ENCODE measurements at regions not wholly inside any gene's neighbourhood (a gene's known extent, or its start where the extent isn't known, plus 50 kb on each side); places are given as distances from the start of the nearest gene placed in this dataset.

DNA sequence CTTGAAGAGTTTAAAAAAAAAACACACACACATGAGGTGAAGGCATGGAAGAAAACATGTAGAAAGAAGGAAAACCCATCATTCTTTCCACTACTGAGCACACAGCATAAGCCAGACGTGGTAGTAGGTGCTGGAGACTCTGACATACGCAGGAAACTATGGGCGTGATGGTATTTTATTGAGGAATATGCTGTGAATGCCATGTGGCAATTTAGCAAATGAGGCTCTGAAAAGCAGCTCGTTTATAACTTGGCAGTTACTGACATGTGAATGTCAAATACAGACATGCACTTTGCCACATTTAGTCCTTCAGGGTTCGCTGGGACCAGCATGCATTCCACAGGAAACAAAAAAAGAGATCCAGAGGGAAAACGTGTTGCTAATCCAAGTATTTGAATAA is 74.3 kb upstream of the IFNAR2 start:
- Mint-ChIP-seq H3K9me3 (no peaks in the 10 kb centered on the region), H3K4me3 (no peak overlapping the region), H3K27me3 (ENCODE audit: insufficient read depth, low read depth, poor library complexity) (peaks cover 9% of the 10 kb centered on the region), H3K4me1 (peaks cover 21% of the 10 kb centered on the region; the same call in 2 of the 3 replicates), H3K27ac (no peak overlapping the region), H3K36me3 (ENCODE audit: low read depth) (no peaks in the 10 kb centered on the region)
- H3K27me3 ChIP-seq (ENCODE audit: insufficient read depth) = no peaks in the 10 kb centered on the region
- H3K4me2 ChIP-seq = no peak overlapping the region
- no peak overlapping the region for H2AFZ ChIP-seq
- H3K36me3 ChIP-seq (ENCODE audit: insufficient read depth) = no peaks in the 10 kb centered on the region
- no peak for ATAC-seq
- H3K4me1 ChIP-seq (ENCODE audit: insufficient read depth) = no peaks in the 10 kb centered on the region
- H4K20me1 ChIP-seq (replicated peaks; ENCODE audit: insufficient read depth) = no peaks in the 10 kb centered on the region
- H3F3A ChIP-seq (replicated peaks; ENCODE audit: low read depth) = no peaks in the 10 kb centered on the region
- no peaks in the 10 kb centered on the region for H3K79me2 ChIP-seq (replicated peaks; ENCODE audit: insufficient read depth)
- H3K27ac ChIP-seq (ENCODE audit: low read depth) = no peak overlapping the region
- TF ChIP-seq ZNF331 (CRISPR knock-in tag; IDR thresholded peaks at IDR 0.05; ENCODE audit: low read depth) = no peak
- no peak for TF ChIP-seq ZNF114 (CRISPR knock-in tag; IDR thresholded peaks at IDR 0.05)
- TF ChIP-seq ZNF462 (CRISPR knock-in tag; IDR thresholded peaks at IDR 0.05) = no peak
- no peak for TF ChIP-seq STAT1 (IDR thresholded peaks at IDR 0.05; ENCODE audit: unreplicated experiment)
- no peak for TF ChIP-seq EZH2phosphoT487 (IDR thresholded peaks at IDR 0.05; ENCODE audit: unreplicated experiment)
- TF ChIP-seq POLR2AphosphoS5 (IDR thresholded peaks at IDR 0.05; ENCODE audit: low read depth) = no peak
- no peak for TF ChIP-seq NANOG (IDR thresholded peaks at IDR 0.05; ENCODE audit: borderline replicate concordance)
- no peak for TF ChIP-seq EZH2 (IDR thresholded peaks at IDR 0.05; ENCODE audit: low read depth, unreplicated experiment)
- TF ChIP-seq, protein P1, sequence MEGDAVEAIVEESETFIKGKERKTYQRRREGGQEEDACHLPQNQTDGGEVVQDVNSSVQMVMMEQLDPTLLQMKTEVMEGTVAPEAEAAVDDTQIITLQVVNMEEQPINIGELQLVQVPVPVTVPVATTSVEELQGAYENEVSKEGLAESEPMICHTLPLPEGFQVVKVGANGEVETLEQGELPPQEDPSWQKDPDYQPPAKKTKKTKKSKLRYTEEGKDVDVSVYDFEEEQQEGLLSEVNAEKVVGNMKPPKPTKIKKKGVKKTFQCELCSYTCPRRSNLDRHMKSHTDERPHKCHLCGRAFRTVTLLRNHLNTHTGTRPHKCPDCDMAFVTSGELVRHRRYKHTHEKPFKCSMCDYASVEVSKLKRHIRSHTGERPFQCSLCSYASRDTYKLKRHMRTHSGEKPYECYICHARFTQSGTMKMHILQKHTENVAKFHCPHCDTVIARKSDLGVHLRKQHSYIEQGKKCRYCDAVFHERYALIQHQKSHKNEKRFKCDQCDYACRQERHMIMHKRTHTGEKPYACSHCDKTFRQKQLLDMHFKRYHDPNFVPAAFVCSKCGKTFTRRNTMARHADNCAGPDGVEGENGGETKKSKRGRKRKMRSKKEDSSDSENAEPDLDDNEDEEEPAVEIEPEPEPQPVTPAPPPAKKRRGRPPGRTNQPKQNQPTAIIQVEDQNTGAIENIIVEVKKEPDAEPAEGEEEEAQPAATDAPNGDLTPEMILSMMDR (conservative IDR thresholded peaks at IDR 0.05; ENCODE audit: low read depth in 2 of 2) = no peak
- TF ChIP-seq, protein P2, sequence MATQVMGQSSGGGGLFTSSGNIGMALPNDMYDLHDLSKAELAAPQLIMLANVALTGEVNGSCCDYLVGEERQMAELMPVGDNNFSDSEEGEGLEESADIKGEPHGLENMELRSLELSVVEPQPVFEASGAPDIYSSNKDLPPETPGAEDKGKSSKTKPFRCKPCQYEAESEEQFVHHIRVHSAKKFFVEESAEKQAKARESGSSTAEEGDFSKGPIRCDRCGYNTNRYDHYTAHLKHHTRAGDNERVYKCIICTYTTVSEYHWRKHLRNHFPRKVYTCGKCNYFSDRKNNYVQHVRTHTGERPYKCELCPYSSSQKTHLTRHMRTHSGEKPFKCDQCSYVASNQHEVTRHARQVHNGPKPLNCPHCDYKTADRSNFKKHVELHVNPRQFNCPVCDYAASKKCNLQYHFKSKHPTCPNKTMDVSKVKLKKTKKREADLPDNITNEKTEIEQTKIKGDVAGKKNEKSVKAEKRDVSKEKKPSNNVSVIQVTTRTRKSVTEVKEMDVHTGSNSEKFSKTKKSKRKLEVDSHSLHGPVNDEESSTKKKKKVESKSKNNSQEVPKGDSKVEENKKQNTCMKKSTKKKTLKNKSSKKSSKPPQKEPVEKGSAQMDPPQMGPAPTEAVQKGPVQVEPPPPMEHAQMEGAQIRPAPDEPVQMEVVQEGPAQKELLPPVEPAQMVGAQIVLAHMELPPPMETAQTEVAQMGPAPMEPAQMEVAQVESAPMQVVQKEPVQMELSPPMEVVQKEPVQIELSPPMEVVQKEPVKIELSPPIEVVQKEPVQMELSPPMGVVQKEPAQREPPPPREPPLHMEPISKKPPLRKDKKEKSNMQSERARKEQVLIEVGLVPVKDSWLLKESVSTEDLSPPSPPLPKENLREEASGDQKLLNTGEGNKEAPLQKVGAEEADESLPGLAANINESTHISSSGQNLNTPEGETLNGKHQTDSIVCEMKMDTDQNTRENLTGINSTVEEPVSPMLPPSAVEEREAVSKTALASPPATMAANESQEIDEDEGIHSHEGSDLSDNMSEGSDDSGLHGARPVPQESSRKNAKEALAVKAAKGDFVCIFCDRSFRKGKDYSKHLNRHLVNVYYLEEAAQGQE (IDR thresholded peaks at IDR 0.05; ENCODE audit: unreplicated experiment) = no peak
- TF ChIP-seq JUNB (IDR thresholded peaks at IDR 0.05; ENCODE audit: unreplicated experiment) = no peak
- no peak for TF ChIP-seq CREB1 (CRISPR knock-in tag; IDR thresholded peaks at IDR 0.05; ENCODE audit: low read depth)
- no peak for TF ChIP-seq ETS1 (IDR thresholded peaks at IDR 0.05)
- DNase-seq (ENCODE audit: low spot score) = no peak
- no peaks in the 10 kb centered on the region for H3K9me2 ChIP-seq (ENCODE audit: insufficient read depth)
- H3K4me3 ChIP-seq = no peak overlapping the region
